ENCODE measurements at regions not wholly inside any gene's neighbourhood (a gene's known extent, or its start where the extent isn't known, plus 50 kb on each side); places are given as distances from the start of the nearest gene placed in this dataset.

DNA sequence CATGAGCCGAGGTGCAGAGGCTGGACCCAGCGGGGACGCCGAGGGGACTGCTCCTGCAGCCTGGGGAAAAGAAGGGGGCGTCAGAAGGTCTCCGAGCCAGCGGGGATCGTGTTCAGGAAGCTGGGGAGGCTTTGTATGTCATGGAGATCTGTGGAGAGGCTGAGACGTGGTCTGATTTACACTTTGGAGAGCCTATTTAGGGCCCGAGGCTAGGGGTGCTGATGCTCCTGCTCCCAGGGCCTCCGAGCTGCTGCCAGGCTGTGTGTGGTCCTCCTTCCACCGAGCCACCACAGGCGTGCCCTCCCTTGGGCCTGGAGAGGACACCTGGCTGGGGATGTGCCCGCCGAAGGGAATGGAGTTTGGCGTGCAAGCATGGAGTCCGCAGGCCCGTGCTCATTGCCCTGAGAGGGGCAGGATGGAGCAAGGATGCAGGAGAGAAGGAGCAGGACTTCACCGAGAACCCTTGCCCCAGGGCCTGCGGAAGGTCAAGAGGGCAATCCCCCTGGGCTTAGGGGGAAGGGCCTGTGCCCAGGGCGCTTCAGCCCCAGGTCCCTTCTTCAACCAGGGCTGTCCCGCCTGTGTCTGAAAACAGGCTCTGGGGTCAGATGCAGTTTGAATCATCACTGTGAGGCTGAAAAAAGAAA is 252.5 kb downstream of the VAPA start:
- Histone ChIP-seq H3K79me1 (ENCODE audit: low read depth in 1 of 2, low read length in 2 of 2) (no peaks in the 10 kb centered on the region), H3K36me3 (ENCODE audit: control insufficient read depth, insufficient read depth, low read length) (no peaks in the 10 kb centered on the region), H2AFZ (replicated peaks; ENCODE audit: low read length, poor library complexity) (no peak overlapping the region), H3K18ac (ENCODE audit: low read depth, low read length) (no peak overlapping the region), H3K56ac (ENCODE audit: extremely low read depth, insufficient read depth, low read length) (no peak overlapping the region), H4K20me1 (ENCODE audit: insufficient read depth, low read length) (no peaks in the 10 kb centered on the region), H2BK15ac (ENCODE audit: low read depth, low read length) (no peak overlapping the region), H3K4me3 (ENCODE audit: insufficient read depth, low read depth, low read length) (no peak overlapping the region), H4K8ac (ENCODE audit: low read depth in 2 of 2, low read length in 2 of 2) (no peak overlapping the region), H2AK5ac (ENCODE audit: low read depth, low read length) (no peak overlapping the region), H3K23ac (ENCODE audit: low read depth, low read length) (no peak overlapping the region), H2BK5ac (ENCODE audit: low read depth, low read length, poor library complexity, severe bottlenecking) (no peak overlapping the region), H3K4me2 (ENCODE audit: low read depth, low read length) (no peak overlapping the region), H2AK9ac (replicated peaks; ENCODE audit: low read depth, low read length, poor library complexity) (no peak overlapping the region), H4K5ac (ENCODE audit: low read depth, low read length) (no peak overlapping the region), H2BK120ac (ENCODE audit: low read depth, low read length) (no peak overlapping the region), H3K9me1 (ENCODE audit: insufficient read depth, low read length) (no peaks in the 10 kb centered on the region; the same call in 1 of the 2 replicates), H2BK20ac (ENCODE audit: low read depth, low read length) (no peak overlapping the region), H3K9me3 (ENCODE audit: control insufficient read depth, insufficient read depth, low read length) (no peaks in the 10 kb centered on the region), H4K91ac (ENCODE audit: insufficient read depth, low read depth, low read length) (no peak overlapping the region), H3K4ac (ENCODE audit: low read depth, low read length) (no peak overlapping the region), H3K4me1 (ENCODE audit: control insufficient read depth, insufficient read depth, low read length) (peaks cover 7% of the 10 kb centered on the region; the same call in 1 of the 2 replicates), H3K14ac (replicated peaks; ENCODE audit: low read depth, low read length) (no peak overlapping the region), H3K27me3 (ENCODE audit: control insufficient read depth, insufficient read depth, low read length) (no peaks in the 10 kb centered on the region), H3K9ac (ENCODE audit: low read depth, low read length) (no peak overlapping the region), H3K27ac (ENCODE audit: insufficient read depth, low read length) (no peak overlapping the region)
- dilution Hi-C loops (cut with HindIII; ENCODE audit: low sequenced_read_pairs, unreplicated experiment) = no loop called here
- ChIA-PET CTCF (no interaction called here), POLR2A (ENCODE audit: unreplicated experiment) (no interaction called here)
- TF ChIP-seq, protein P1, sequence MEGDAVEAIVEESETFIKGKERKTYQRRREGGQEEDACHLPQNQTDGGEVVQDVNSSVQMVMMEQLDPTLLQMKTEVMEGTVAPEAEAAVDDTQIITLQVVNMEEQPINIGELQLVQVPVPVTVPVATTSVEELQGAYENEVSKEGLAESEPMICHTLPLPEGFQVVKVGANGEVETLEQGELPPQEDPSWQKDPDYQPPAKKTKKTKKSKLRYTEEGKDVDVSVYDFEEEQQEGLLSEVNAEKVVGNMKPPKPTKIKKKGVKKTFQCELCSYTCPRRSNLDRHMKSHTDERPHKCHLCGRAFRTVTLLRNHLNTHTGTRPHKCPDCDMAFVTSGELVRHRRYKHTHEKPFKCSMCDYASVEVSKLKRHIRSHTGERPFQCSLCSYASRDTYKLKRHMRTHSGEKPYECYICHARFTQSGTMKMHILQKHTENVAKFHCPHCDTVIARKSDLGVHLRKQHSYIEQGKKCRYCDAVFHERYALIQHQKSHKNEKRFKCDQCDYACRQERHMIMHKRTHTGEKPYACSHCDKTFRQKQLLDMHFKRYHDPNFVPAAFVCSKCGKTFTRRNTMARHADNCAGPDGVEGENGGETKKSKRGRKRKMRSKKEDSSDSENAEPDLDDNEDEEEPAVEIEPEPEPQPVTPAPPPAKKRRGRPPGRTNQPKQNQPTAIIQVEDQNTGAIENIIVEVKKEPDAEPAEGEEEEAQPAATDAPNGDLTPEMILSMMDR (conservative IDR thresholded peaks at IDR 0.05; ENCODE audit: low read depth, low read length) = no peak
- TF ChIP-seq, protein P2, sequence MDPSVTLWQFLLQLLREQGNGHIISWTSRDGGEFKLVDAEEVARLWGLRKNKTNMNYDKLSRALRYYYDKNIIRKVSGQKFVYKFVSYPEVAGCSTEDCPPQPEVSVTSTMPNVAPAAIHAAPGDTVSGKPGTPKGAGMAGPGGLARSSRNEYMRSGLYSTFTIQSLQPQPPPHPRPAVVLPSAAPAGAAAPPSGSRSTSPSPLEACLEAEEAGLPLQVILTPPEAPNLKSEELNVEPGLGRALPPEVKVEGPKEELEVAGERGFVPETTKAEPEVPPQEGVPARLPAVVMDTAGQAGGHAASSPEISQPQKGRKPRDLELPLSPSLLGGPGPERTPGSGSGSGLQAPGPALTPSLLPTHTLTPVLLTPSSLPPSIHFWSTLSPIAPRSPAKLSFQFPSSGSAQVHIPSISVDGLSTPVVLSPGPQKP (IDR thresholded peaks at IDR 0.05; ENCODE audit: borderline replicate concordance, low read depth, low read length) = no peak
- no peak for TF ChIP-seq CHD1 (IDR thresholded peaks at IDR 0.05; ENCODE audit: low read depth, low read length)
- TF ChIP-seq CEBPB (IDR thresholded peaks at IDR 0.05; ENCODE audit: low read depth, low read length) = no peak
- TF ChIP-seq SMC3 (IDR thresholded peaks at IDR 0.05; ENCODE audit: low read depth, low read length) = no peak
- no TSS peak for BruUV-seq (replicated peaks)
- in situ Hi-C loops (cut with MboI; ENCODE audit: low sequenced_read_pairs) = no loop called here
- DNase-seq (no peak), ATAC-seq (ENCODE audit: low read depth) (no peak)
- intact Hi-C loops (cut with micrococcal nuclease) = no loop called here
- no CpG with 5 or more reads among the region's 22 CpGs for WGBS, 2 experiments (ENCODE audit: extremely low coverage in 2 of 2, insufficient read length in 1 of 2)

Data from IMR-90 (cell line).